Spleen (tissue), 7 donors: ENCODE measurements at regions not wholly inside any gene's neighbourhood (a gene's known extent, or its start where the extent isn't known, plus 50 kb on each side); places are given as distances from the start of the nearest gene placed in this dataset.

Experiments used
- CTCF ChIP-seq, 11 experiments: fragments of 200-600 bp in 7 of 11; fragments of 450-650 bp in 4 of 11; sonication (generic) in 4 of 11; IDR thresholded peaks in 8 of 11; conservative IDR thresholded peaks in 3 of 11; 1 replicate in 7 of 11; 2 replicates in 4 of 11; pipeline versions ENCODE4 v1.4.0 to v1.8.0; 2016 to 2021; ENCODE audit warnings: antibody characterized with exemption in 11 of 11, inconsistent platforms in 4 of 11, mild to moderate bottlenecking in 1 of 11
- POLR2A ChIP-seq, 3 donors: fragments of 450-650 bp; IDR thresholded peaks; one replicate each; pipeline ENCODE4 v1.5.1; 2017; ENCODE audit warnings: antibody characterized with exemption in 3 of 3, mild to moderate bottlenecking in 1 of 3
- POLR2AphosphoS5 ChIP-seq, 3 donors: sonication (generic); formaldehyde crosslinking; IDR thresholded peaks; one replicate each; pipeline ENCODE4 v1.5.1; 2017; ENCODE audit warnings: antibody characterized with exemption in 3 of 3
- donor health status: DM: no; HTN: no; CAD: no; lungs with moderate emphysema.
- donor health status: DM: no; HTN: no; CAD: no.
- donor health status: DM: no; HTN: no; CAD: no.

GRCh38 chr15:29601811-29602210 lies 220.5 kb downstream of the TJP1 start:
- TF ChIP-seq POLR2A (IDR thresholded peaks at IDR 0.05) (no peak), POLR2AphosphoS5 (IDR thresholded peaks at IDR 0.05) (no peak), CTCF (IDR thresholded peaks at IDR 0.05 in 8 of 11, conservative IDR thresholded peaks at IDR 0.05 in 3 of 11) (no peak)
